Upper lobe of left lung (tissue), 6 donors: ENCODE measurements at regions not wholly inside any gene's neighbourhood (a gene's known extent, or its start where the extent isn't known, plus 50 kb on each side); places are given as distances from the start of the nearest gene placed in this dataset.

Experiments
- ATAC-seq, 2 donors: fragments of 200-7000 bp; cut with Tn5 transposase; one replicate each; pipeline ENCODE4 v1.9.1; 2022; ENCODE audit warnings: mild to moderate bottlenecking in 2 of 2, moderate library complexity in 2 of 2; ENCODE audit not compliant: low FRiP score in 2 of 2
- DNase-seq, 2 donors: peaks; one replicate each; pipeline ENCODE4 v3.0.0-alpha.2; 2019 to 2020
- H3K27ac ChIP-seq, 4 donors: fragments of 200-600 bp; sonication (generic); one replicate each; pipeline ENCODE4 v1.5.1; 2016 to 2019
- H3K27me3 ChIP-seq, 4 donors: fragments of 200-600 bp; sonication (generic); one replicate each; pipeline ENCODE4 v1.5.1; 2017 to 2019
- H3K36me3 ChIP-seq, 4 donors: fragments of 200-600 bp; sonication (generic); one replicate each; pipeline ENCODE4 v1.5.1; 2016 to 2019
- H3K4me1 ChIP-seq, 4 donors: fragments of 200-600 bp; sonication (generic); one replicate each; pipeline ENCODE4 v1.5.1; 2018 to 2019
- H3K4me3 ChIP-seq, 4 donors: fragments of 200-600 bp; sonication (generic); one replicate each; pipeline ENCODE4 v1.5.1; 2017 to 2019; ENCODE audit warnings: mild to moderate bottlenecking in 2 of 4, moderate library complexity in 1 of 4
- H3K9me3 ChIP-seq, 4 donors: fragments of 200-600 bp; sonication (generic); one replicate each; pipeline ENCODE4 v1.5.1; 2018 to 2019
- EP300 ChIP-seq, 4 donors: sonication (generic); formaldehyde crosslinking; IDR thresholded peaks; one replicate each; pipeline ENCODE4 v1.5.1; 2017; ENCODE audit warnings: antibody characterized with exemption in 4 of 4, control low read depth in 2 of 4
- POLR2A ChIP-seq, 4 donors: fragments of 450-650 bp; IDR thresholded peaks; one replicate each; pipeline ENCODE4 v1.5.1; 2016 to 2017; ENCODE audit warnings: antibody characterized with exemption in 4 of 4, mild to moderate bottlenecking in 2 of 4
- POLR2AphosphoS5 ChIP-seq, 2 donors: sonication (generic); formaldehyde crosslinking; IDR thresholded peaks; one replicate each; pipeline ENCODE4 v1.5.1; 2017; ENCODE audit warnings: antibody characterized with exemption in 2 of 2
- WGBS, 2 donors: methylation state at CpG; one replicate each; pipeline ENCODE4 v1.1.5; 2017 to 2018; 5-methylcytosine and 5-hydroxymethylcytosine counted together
- TF ChIP-seq, protein P1 (sequence below), 6 experiments: fragments of 450-650 bp in 4 of 6; fragments of 200-600 bp in 2 of 6; sonication (generic) in 2 of 6; IDR thresholded peaks; one replicate each; pipeline ENCODE4 v1.5.1; 2016 to 2019; ENCODE audit warnings: antibody characterized with exemption in 6 of 6
- donor health status: DM: no; HTN: no; CAD: no; lungs with moderate emphysema.
- donor health status: DM: no; HTN: yes; CAD: no; lungs with severe emphysema.

- no peak for ATAC-seq
- 78 to 87% methylated on average over 2 of the region's 2 CpGs for WGBS, 2 donors
- DNase-seq = no peak
- H3K9me3 ChIP-seq = no peaks in the 10 kb centered on the region
- H3K4me1 ChIP-seq = no peaks in the 10 kb centered on the region
- no peak overlapping the region for H3K4me3 ChIP-seq
- no peak overlapping the region for H3K27ac ChIP-seq
- H3K27me3 ChIP-seq = no peaks in the 10 kb centered on the region
- H3K36me3 ChIP-seq = no peaks in the 10 kb centered on the region
- TF ChIP-seq POLR2A (IDR thresholded peaks at IDR 0.05) (no peak), POLR2AphosphoS5 (IDR thresholded peaks at IDR 0.05) (no peak), EP300 (IDR thresholded peaks at IDR 0.05) (no peak)
- TF ChIP-seq, protein P1, sequence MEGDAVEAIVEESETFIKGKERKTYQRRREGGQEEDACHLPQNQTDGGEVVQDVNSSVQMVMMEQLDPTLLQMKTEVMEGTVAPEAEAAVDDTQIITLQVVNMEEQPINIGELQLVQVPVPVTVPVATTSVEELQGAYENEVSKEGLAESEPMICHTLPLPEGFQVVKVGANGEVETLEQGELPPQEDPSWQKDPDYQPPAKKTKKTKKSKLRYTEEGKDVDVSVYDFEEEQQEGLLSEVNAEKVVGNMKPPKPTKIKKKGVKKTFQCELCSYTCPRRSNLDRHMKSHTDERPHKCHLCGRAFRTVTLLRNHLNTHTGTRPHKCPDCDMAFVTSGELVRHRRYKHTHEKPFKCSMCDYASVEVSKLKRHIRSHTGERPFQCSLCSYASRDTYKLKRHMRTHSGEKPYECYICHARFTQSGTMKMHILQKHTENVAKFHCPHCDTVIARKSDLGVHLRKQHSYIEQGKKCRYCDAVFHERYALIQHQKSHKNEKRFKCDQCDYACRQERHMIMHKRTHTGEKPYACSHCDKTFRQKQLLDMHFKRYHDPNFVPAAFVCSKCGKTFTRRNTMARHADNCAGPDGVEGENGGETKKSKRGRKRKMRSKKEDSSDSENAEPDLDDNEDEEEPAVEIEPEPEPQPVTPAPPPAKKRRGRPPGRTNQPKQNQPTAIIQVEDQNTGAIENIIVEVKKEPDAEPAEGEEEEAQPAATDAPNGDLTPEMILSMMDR (IDR thresholded peaks at IDR 0.05) = no peak
These were observed 1101.6 kb downstream of the FAM133A start for GRCh38 chrX:94775640-94776039.

DNA sequence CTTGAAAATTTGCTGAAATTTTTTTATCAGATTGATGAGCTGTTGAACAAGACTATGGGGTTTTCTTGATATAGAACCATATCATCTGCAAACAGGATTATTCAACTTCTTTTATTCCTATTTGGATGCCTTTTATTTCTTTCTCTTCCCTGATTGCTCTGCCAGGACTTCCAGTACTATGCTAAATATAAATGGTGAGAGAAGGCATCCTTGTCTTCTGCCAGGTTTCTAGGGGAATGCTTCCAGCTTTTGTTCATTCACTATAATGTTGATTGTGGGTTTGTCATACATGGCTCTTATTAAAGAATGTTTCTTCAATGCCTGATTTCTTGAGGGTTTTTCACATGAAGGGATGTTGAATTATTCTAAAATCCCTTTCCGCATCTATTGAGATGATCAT, 1139.5 kb downstream of the FAM133A start:
- Histone ChIP-seq H3K27ac (no peak overlapping the region), H3K9me3 (peaks cover 0 to 17% (median 2%) of the 10 kb centered on the region in 4 donors), H3K36me3 (no peaks in the 10 kb centered on the region), H3K4me3 (no peak overlapping the region), H3K4me1 (no peaks in the 10 kb centered on the region), H3K27me3 (no peaks in the 10 kb centered on the region)
- 93 to 96% methylated on average over 1 of the region's 1 CpG for WGBS, 2 donors
- TF ChIP-seq, protein P1 (IDR thresholded peaks at IDR 0.05) = no peak
- TF ChIP-seq POLR2A (IDR thresholded peaks at IDR 0.05) = no peak
- TF ChIP-seq EP300 (IDR thresholded peaks at IDR 0.05) = no peak
- no peak for TF ChIP-seq POLR2AphosphoS5 (IDR thresholded peaks at IDR 0.05)
- no peak for ATAC-seq
- no peak for DNase-seq

GRCh38 chrX:94814216-94814615, 1140.2 kb downstream of the FAM133A start:
- Histone ChIP-seq H3K9me3 (peaks cover 0 to 17% (median 2%) of the 10 kb centered on the region in 4 donors), H3K27me3 (no peaks in the 10 kb centered on the region), H3K4me3 (no peak overlapping the region), H3K27ac (no peak overlapping the region), H3K4me1 (no peaks in the 10 kb centered on the region), H3K36me3 (no peaks in the 10 kb centered on the region)
- peak in 1 of 2 donors; percentile 12 for DNase-seq
- no peak for ATAC-seq
- WGBS, 2 donors = 45% methylated on average over 1 of the region's 1 CpG; no CpG with 5 or more reads in 1 of the 2 donors
- TF ChIP-seq EP300 (IDR thresholded peaks at IDR 0.05) = no peak
- TF ChIP-seq POLR2AphosphoS5 (IDR thresholded peaks at IDR 0.05) = no peak
- no peak for TF ChIP-seq POLR2A (IDR thresholded peaks at IDR 0.05)
- TF ChIP-seq, protein P1 (IDR thresholded peaks at IDR 0.05) = no peak

DNA sequence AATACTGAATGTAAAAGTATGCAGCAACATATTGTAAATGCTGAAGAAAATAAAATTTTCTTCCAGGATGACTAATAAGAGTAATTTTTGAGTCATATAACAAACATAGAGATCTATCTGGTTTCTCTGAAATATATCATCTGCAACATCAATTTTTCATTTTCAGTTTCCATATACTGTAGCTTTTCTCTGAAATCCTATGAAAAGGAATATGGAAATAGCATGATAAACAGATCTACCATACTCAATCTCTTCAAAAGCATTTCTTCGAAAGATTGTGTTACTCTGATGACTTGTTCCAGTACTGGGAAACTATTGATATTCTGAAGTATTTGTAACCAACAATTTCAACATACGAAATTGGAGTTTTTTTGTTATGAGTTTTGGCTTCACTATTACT, 1156.7 kb downstream of the FAM133A start:
- no peaks in the 10 kb centered on the region for H3K36me3 ChIP-seq
- DNase-seq (no peak), ATAC-seq (no peak)
- no peaks in the 10 kb centered on the region for H3K9me3 ChIP-seq
- TF ChIP-seq POLR2A (IDR thresholded peaks at IDR 0.05) (no peak), EP300 (IDR thresholded peaks at IDR 0.05) (no peak), POLR2AphosphoS5 (IDR thresholded peaks at IDR 0.05) (no peak)
- TF ChIP-seq, protein P1 (IDR thresholded peaks at IDR 0.05) = no peak
- no peak overlapping the region for H3K27ac ChIP-seq
- no peaks in the 10 kb centered on the region for H3K27me3 ChIP-seq
- 55 to 67% methylated on average over 2 of the region's 2 CpGs for WGBS, 2 donors
- no peaks in the 10 kb centered on the region for H3K4me1 ChIP-seq
- H3K4me3 ChIP-seq = no peak overlapping the region

DNA sequence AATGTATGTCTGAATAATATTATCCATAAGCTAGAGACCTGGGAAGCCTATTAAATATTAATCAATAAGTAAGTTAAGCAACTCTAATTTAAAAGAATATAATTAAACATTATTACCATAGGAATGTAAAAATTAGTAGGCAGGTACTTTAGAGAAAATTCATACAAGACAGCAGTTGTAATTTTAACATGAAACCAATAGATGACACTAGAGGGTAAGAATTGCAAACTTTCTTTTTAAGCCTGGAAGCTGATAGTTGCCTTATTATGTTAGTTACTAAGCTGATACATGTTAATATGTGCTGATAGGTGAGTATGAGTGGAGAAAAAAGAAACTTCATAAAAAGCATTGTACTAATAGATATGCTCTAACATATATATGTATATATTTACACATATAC, 1157.4 kb downstream of the FAM133A start:
- H3K27me3 ChIP-seq = no peaks in the 10 kb centered on the region
- TF ChIP-seq POLR2A (IDR thresholded peaks at IDR 0.05) = no peak
- TF ChIP-seq EP300 (IDR thresholded peaks at IDR 0.05) = no peak
- no peak for TF ChIP-seq POLR2AphosphoS5 (IDR thresholded peaks at IDR 0.05)
- TF ChIP-seq, protein P1 (IDR thresholded peaks at IDR 0.05) = peak in 1 of 6 experiments; percentile 13
- H3K4me1 ChIP-seq = no peaks in the 10 kb centered on the region
- H3K27ac ChIP-seq = no peak overlapping the region
- ATAC-seq (no peak), DNase-seq (no peak)
- no peaks in the 10 kb centered on the region for H3K9me3 ChIP-seq
- H3K36me3 ChIP-seq = no peaks in the 10 kb centered on the region
- no peak overlapping the region for H3K4me3 ChIP-seq
